Left ventricle myocardium superior (tissue), 1 donor: ENCODE measurements at regions not wholly inside any gene's neighbourhood (a gene's known extent, or its start where the extent isn't known, plus 50 kb on each side); places are given as distances from the start of the nearest gene placed in this dataset.

Experiments used
- ATAC-seq: fragments of 200-7000 bp; cut with Tn5 transposase; one replicate; pipeline ENCODE4 v1.9.1; 2020; ENCODE audit warnings: mild to moderate bottlenecking, moderate library complexity
- DNase-seq: peaks from one replicate; pipeline ENCODE4 v3.0.0-alpha.2; 2020
- intact Hi-C: fragments of 100-400 bp; cut with micrococcal nuclease; formaldehyde crosslinking; loops from one replicate; pipeline ENCODE4 v1.11.0; 2022
- donor health status: DM: no; HTN: yes; CAD: no; lungs with severe emphysema.

- no peak for ATAC-seq
- intact Hi-C loops, result no loop called here
- no peak for DNase-seq
These were observed 376.2 kb upstream of the LARGE1 start for GRCh38 chr22:34296461-34296860.

GRCh38 chr22:34297536-34298120 lies 377.4 kb upstream of the LARGE1 start:
- DNase-seq (no peak), ATAC-seq (peak; percentile 92)
- intact Hi-C loops, result no loop called here

- intact Hi-C loops, result no loop called here
- no peak for DNase-seq
- ATAC-seq, result no peak
These were observed 379.2 kb upstream of the LARGE1 start for GRCh38 chr22:34299496-34299895.

GRCh38 chr22:34301569-34301968 lies 381.3 kb upstream of the LARGE1 start:
- no peak for DNase-seq
- ATAC-seq, result no peak
- intact Hi-C loops, result no loop called here

- DNase-seq, result no peak
- peak; percentile 88 for ATAC-seq
- intact Hi-C loops, result no loop called here
These were observed 383.4 kb upstream of the LARGE1 start for GRCh38 chr22:34303656-34304055.

- DNase-seq (no peak), ATAC-seq (no peak)
- intact Hi-C loops, result no loop called here
These were observed 386.1 kb upstream of the LARGE1 start for GRCh38 chr22:34306361-34306760.

- intact Hi-C loops, result no loop called here
- peak; percentile 79 for ATAC-seq
- DNase-seq, result no peak
These were observed 387.8 kb upstream of the LARGE1 start for GRCh38 chr22:34308101-34308500.

- no peak for DNase-seq
- ATAC-seq, result no peak
- intact Hi-C loops, result no loop called here
These were observed 399.1 kb upstream of the LARGE1 start for GRCh38 chr22:34319346-34319745.

GRCh38 chr22:34324763-34325162 lies 404.5 kb upstream of the LARGE1 start:
- ATAC-seq, result peak; percentile 99

GRCh38 chr22:34326901-34327300 lies 406.6 kb upstream of the LARGE1 start:
- ATAC-seq, result no peak
- intact Hi-C loops, result no loop called here
- DNase-seq, result no peak

More at GRCh38 chr22:34324763-34325162, 404.5 kb upstream of the LARGE1 start:
- peak; percentile 61 for DNase-seq
- intact Hi-C loops, result no loop called here

GRCh38 chr22:34330432-34330831 lies 410.2 kb upstream of the LARGE1 start:
- intact Hi-C loops, result no loop called here
- DNase-seq (no peak), ATAC-seq (no peak)

- intact Hi-C loops, result no loop called here
- ATAC-seq (no peak), DNase-seq (no peak)
These were observed 413.0 kb upstream of the LARGE1 start for GRCh38 chr22:34333285-34333684.

GRCh38 chr22:34334893-34335292 lies 414.6 kb upstream of the LARGE1 start:
- DNase-seq (no peak), ATAC-seq (no peak)
- intact Hi-C loops, result no loop called here

- DNase-seq (no peak), ATAC-seq (peak; percentile 64)
- intact Hi-C loops, result no loop called here
These were observed 424.4 kb upstream of the LARGE1 start for GRCh38 chr22:34344702-34345101.

- ATAC-seq (no peak), DNase-seq (no peak)
- intact Hi-C loops, result no loop called here
These were observed 434.0 kb upstream of the LARGE1 start for GRCh38 chr22:34354071-34354817.

- no peak for DNase-seq
These were observed 436.2 kb upstream of the LARGE1 start for GRCh38 chr22:34356481-34356880.

GRCh38 chr22:34370711-34371110 lies 450.4 kb upstream of the LARGE1 start:
- ATAC-seq (no peak), DNase-seq (no peak)
- intact Hi-C loops, result no loop called here

More at GRCh38 chr22:34356481-34356880, 436.2 kb upstream of the LARGE1 start:
- intact Hi-C loops, result no loop called here
- ATAC-seq, result no peak

GRCh38 chr22:34379825-34380224 lies 459.5 kb upstream of the LARGE1 start:
- ATAC-seq, result no peak
- DNase-seq, result no peak
- intact Hi-C loops, result no loop called here

GRCh38 chr22:34380532-34380931 lies 460.3 kb upstream of the LARGE1 start:
- DNase-seq, result no peak
- ATAC-seq, result no peak
- intact Hi-C loops, result no loop called here

GRCh38 chr22:34390400-34390799 lies 470.1 kb upstream of the LARGE1 start:
- intact Hi-C loops, result no loop called here
- DNase-seq (no peak), ATAC-seq (no peak)

- intact Hi-C loops, result no loop called here
- no peak for ATAC-seq
- no peak for DNase-seq
These were observed 475.1 kb upstream of the LARGE1 start for GRCh38 chr22:34395370-34395769.
